Stimulated activated CD8-positive, alpha-beta memory T cell treated with anti-CD3 and anti-CD28 coated beads, Interleukin-7, amount 100 ng/mL, for 24 hours (primary cell): ENCODE measurements at regions not wholly inside any gene's neighbourhood (a gene's known extent, or its start where the extent isn't known, plus 50 kb on each side); places are given as distances from the start of the nearest gene placed in this dataset.
"Not testable (repeated sequence)": the region's sequence is repeated elsewhere in the genome, so short reads cannot be mapped to it uniquely, and the experiment has no call there.

ENCODE experiments used
- DNase-seq: peaks from one replicate; pipeline ENCODE4 v3.0.0-alpha.2; 2020; ENCODE audit warnings: low read depth

- no peak for DNase-seq
These were observed 1806.1 kb upstream of the PIK3C3 start for GRCh38 chr18:40148960-40149359.

GRCh38 chr18:40133253-40133652 lies 1821.8 kb upstream of the PIK3C3 start:
- no peak for DNase-seq

GRCh38 chr18:40132438-40132837 lies 1822.6 kb upstream of the PIK3C3 start:
- not testable (repeated sequence) for DNase-seq

- DNase-seq: no peak
These were observed 1830.9 kb upstream of the PIK3C3 start for GRCh38 chr18:40124107-40124506.

- DNase-seq: no peak
These were observed 1834.1 kb upstream of the PIK3C3 start for GRCh38 chr18:40120796-40121391.

- DNase-seq: no peak
These were observed 1834.7 kb upstream of the PIK3C3 start for GRCh38 chr18:40120356-40120755.

GRCh38 chr18:40119581-40119980 lies 1835.5 kb upstream of the PIK3C3 start:
- DNase-seq: not testable (repeated sequence)

- no peak for DNase-seq
These were observed 1844.6 kb upstream of the PIK3C3 start for GRCh38 chr18:40110455-40110854.

GRCh38 chr18:40109252-40110049 lies 1845.6 kb upstream of the PIK3C3 start:
- no peak for DNase-seq

- no peak for DNase-seq
These were observed 1846.4 kb upstream of the PIK3C3 start for GRCh38 chr18:40108596-40108995.

GRCh38 chr18:40102903-40103302 lies 1852.1 kb upstream of the PIK3C3 start:
- DNase-seq: no peak

GRCh38 chr18:40099641-40100040 lies 1855.4 kb upstream of the PIK3C3 start:
- no peak for DNase-seq

GRCh38 chr18:40096675-40097074 lies 1858.4 kb upstream of the PIK3C3 start:
- DNase-seq: no peak

- DNase-seq: no peak
These were observed 1860.6 kb upstream of the PIK3C3 start for GRCh38 chr18:40094441-40094840.

GRCh38 chr18:40088130-40088529 lies 1866.9 kb upstream of the PIK3C3 start:
- DNase-seq: no peak

GRCh38 chr18:40079786-40080185 lies 1875.2 kb upstream of the PIK3C3 start:
- no peak for DNase-seq

GRCh38 chr18:40075616-40076015 lies 1879.4 kb upstream of the PIK3C3 start:
- no peak for DNase-seq

GRCh38 chr18:40072761-40073160 lies 1882.3 kb upstream of the PIK3C3 start:
- no peak for DNase-seq

GRCh38 chr18:40066368-40066767 lies 1888.7 kb upstream of the PIK3C3 start:
- DNase-seq: no peak

GRCh38 chr18:40063488-40063887 lies 1891.5 kb upstream of the PIK3C3 start:
- DNase-seq: no peak

GRCh38 chr18:40061086-40061485 lies 1893.9 kb upstream of the PIK3C3 start:
- no peak for DNase-seq

GRCh38 chr18:40060562-40060961 lies 1894.5 kb upstream of the PIK3C3 start:
- no peak for DNase-seq

GRCh38 chr18:40058811-40059570 lies 1896.0 kb upstream of the PIK3C3 start:
- DNase-seq: no peak
